HG02571 (cell line): ENCODE measurements at regions not wholly inside any gene's neighbourhood (a gene's known extent, or its start where the extent isn't known, plus 50 kb on each side); places are given as distances from the start of the nearest gene placed in this dataset.
"Not testable (repeated sequence)": the region's sequence is repeated elsewhere in the genome, so short reads cannot be mapped to it uniquely, and the experiment has no call there.

Source experiments
- ATAC-seq: cut with Tn5 transposase; IDR thresholded peaks from one replicate; pipeline ENCODE4 v1.9.1; 2021; ENCODE audit warnings: mild to moderate bottlenecking, moderate library complexity; ENCODE audit not compliant: unreplicated experiment

DNA sequence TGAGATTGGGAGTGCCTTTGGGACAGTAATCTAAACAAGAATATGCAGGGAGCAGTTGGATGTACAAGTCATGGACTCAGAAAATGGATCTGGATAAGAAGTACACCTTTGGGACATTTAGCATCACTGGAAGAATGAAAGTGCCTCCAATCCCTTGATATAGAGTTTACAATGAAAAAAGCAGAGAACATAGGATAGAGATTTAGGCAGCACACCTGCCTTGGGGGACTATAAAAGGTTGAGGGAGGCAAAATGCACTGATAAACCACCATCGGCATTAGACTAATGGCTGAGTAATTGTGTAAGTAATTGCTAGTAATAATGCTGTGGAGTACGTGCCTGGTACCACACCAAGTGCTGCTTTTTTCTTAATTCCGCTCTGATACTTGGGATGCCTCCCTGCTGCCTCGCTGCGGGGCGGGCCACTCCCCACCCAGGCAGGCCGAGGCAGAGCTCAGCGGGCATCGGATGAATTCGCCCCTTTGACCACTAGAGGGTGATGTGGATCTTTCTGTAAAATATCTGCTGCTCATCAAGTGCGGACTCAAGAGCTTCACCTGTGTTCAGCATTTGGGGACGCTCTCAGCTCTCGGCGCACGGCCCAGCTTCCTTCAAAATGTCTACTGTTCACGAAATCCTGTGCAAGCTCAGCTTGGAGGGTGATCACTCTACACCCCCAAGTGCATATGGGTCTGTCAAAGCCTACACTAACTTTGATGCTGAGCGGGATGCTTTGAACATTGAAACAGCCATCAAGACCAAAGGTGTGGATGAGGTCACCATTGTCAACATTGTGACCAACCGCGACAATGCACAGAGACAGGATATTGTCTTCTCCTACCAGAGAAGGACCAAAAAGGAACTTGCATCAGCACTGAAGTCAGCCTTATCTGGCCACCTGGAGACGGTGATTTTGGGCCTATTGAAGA lies 99.9 kb downstream of the ANKRD18B start:
- ATAC-seq: no peak

DNA sequence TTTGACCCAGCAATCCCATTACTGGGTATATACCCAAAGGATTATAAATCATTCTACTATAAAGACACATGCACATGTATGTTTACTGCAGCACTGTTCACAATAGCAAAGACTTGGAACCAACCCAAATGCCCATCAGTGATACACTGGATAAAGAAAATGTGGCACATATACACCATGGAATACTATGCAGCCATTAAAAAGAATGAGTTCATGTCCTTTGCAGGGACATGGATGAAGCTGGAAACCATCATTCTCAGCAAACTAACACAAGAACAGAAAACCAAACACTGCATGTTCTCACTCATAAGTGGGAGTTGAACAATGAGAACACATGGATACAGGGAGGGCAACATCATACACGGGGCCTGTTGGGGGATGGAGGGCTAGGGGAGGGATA lies 104.3 kb downstream of the ANKRD18B start:
- ATAC-seq: not testable (repeated sequence)

DNA sequence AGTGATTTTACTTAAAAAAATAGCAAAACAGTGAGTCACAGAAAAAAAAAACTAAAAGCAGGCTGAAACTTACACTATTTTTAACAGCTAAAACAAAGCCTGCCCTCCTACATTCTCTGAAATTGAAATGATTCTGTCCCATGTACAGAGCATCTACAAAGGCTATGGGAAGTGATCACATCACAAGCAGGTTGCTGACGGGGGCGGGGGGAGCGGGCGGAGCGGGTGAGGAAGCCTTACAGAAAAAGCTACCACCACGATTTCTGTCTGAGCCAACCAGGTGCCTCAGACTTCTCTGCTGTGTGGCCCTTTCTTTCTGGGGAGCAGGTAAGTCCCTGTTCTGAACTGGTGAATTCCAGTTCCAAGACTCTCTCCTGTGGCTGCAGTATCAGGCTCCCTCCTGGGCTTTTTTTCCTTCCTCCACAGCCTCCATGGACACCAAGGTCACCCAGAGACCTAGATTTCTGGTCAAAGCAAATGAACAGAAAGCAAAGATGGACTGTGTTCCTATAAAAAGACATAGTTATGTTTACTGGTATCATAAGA lies 104.9 kb downstream of the ANKRD18B start:
- ATAC-seq: no peak

DNA sequence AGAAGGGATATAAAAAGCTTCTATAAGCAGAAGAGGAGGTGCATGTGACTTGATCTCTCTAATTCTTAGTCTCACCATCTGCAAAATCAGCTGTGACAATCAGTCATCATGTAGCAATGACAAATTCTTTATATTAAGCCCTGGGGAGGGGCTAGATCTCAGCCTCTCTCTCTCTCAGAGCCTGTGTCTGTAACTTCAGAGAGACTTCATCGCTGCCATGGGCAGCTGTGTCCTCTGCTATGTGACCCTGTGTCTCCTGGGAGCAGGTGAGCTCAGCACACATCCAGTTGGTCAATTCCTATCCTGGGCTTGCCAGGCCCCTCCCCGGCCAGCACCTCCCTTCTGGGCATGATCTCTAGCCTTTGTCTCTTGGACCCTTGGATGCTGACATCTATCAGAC lies 109.6 kb downstream of the ANKRD18B start:
- no peak for ATAC-seq

DNA sequence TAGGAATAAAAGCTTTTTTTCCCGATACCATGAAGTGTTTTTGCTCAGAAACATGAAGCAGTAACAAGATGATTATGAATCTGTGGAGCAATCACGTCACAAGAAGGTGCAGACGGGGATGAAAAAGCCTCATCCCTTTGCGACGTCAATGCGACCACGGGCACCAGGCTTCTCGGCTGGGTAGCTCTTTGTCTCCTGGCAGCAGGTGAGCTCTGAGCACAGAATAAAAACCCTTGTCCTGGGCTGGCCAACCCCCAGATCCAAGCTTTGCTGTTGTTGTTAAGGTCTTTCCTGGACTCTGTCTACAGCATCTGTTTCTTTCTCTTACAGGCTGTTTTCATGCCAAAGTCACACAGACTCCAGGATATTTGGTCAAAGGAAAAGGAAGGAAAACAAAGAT lies 113.8 kb downstream of the ANKRD18B start:
- ATAC-seq: no peak

DNA sequence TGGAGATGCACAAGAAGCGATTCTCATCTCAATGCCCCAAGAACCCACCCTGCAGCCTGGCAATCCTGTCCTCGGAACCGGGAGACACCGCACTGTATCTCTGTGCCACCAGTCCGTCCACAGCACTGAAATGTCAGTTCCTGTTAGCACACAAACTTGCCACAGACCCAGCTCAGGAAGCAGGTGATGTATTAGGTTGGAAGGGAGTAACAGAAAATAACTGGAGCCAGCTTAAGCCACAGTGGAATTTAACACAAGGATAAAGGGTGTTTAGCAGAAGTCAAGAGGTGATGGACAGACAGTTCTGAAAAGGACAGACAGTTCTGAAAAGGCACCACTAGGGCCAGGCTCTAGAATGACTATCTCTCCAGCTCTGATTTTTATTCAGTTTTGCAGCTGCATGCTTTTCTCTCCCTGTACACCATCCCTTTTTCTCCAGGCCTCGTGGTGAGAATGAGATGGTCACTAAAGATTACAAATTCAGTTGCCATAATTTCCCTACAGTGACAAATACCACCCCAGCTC lies 114.4 kb downstream of the ANKRD18B start:
- no peak for ATAC-seq

DNA sequence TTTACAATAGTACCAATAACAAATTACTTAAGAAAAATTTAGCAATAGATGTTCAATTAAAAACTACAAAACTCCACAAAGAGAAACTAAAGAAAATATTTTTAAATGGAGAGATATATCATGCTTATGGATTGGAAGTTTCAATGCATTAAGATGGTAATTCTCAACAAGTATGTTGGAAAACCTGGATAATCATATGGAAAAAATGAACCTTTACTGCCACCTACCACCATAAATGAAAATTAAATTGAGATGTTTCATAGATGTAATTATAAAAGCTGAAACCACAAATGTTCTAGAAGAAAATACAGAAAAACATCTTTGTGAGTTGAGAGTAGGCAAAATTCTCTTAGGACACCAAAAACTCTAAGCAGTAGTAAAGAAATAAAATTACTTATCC lies 121.7 kb downstream of the ANKRD18B start:
- ATAC-seq: no peak

DNA sequence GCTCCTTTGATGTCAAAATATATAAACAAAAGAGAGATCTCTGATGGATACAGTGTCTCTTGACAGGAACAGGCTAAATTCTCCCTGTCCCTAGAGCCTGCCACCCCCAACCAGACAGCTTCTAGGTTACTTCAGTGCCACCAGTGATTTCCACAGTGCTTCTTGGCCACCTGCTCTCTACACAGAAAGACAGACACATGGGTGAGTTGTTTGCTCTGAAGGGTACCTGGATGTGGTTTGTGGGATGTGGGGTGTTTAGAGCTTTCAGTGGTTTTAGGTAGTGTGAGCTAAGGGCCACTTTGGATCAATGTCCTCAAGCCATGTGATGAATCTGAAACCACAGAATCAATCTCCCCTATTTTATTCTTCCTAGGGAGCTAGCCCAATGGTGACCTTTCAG lies 125.4 kb downstream of the ANKRD18B start:
- no peak for ATAC-seq

DNA sequence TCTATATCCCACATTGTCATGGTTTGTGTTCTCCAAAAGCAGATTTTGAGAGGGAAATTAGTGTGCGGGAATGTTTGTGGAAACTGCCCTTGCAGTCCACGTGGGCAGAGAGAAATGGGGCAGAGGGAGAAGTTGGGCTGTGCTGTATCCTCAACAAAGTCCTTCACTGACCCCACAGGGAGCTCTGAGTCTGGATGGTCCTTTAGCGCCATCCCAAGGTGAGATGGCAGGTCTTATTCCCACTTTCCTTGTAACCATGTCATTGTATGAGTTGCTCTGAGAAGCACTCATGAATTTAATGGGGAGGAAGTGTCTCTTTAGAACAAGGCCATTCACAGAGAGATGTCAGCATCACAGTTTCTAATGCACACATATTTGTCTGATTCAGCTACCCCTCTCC lies 127.1 kb downstream of the ANKRD18B start:
- no peak for ATAC-seq

DNA sequence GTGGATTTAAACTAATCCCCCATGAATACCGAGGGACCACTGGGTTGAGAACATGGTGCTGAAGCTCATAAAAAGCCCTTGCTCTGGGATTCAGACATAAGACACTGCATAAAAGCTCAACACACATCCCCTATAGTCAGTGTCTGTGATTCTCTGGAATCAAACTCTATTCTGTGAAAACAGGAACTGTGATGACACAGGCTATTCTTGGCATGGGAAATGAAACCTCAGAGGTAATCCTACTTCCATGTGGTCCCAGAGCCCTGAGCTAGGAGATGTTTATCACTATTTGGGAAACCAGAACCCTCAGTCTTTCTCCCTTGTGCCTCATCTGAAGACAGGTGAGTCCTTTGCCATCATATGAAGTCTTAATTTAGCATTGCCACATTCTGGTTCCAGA lies 135.4 kb upstream of the PRSS3 start:
- ATAC-seq: no peak

DNA sequence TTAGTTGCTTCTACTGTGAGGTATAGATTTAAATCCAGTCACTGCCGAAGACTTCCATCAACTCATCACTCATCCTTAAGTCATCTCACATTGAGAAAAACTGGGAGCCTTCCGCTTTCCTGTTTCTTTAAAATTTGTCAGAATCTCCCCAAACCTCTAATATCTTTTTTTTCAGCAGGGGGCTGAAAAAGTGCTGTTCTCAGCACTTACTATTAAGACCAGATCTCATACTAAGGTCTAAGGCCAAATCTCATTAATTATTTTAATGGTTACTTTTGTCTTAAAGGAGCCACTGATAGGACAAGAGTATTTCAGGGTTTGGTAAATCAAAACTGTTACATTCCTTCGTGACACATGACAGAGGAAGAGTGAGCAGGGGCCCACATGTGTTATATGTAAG lies 134.6 kb upstream of the PRSS3 start:
- no peak for ATAC-seq

DNA sequence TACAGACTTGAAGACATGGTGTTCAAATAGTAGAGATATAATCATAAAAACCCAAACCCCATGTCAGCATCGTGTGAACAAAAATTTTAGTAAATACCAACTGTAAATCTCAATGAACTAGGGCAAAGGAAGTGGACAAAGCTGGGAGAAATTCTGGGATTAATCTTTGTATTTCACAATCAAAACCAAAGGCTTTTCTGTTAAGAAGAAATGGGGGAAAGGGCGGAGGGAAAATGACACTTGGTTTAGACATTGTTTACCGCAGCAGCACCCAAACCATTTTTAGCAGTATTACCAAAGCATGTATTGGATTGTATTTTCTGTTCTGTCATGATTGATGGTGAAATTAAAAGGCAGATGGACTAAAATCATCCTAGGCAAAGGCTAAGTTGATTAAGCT lies 134.2 kb upstream of the PRSS3 start:
- ATAC-seq: no peak

DNA sequence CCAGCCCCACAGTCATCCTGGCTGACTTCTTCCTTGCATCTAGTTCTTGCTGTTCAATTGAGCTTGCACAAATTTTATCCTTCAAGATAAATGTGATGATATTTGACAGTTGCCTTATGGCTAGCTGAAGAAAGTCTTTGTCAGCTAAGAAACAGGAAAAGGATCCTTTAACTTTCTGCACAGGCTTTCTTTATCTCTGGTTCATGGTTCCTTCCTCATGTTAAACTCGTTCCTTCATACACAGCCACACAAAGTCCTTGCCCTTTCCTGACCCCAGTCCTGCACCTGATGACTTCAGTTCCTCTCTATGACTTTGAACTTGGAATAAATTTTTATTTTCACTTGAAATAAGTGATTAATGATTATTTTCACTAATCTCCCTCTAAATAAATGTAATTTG lies 132.5 kb upstream of the PRSS3 start:
- ATAC-seq: no peak

DNA sequence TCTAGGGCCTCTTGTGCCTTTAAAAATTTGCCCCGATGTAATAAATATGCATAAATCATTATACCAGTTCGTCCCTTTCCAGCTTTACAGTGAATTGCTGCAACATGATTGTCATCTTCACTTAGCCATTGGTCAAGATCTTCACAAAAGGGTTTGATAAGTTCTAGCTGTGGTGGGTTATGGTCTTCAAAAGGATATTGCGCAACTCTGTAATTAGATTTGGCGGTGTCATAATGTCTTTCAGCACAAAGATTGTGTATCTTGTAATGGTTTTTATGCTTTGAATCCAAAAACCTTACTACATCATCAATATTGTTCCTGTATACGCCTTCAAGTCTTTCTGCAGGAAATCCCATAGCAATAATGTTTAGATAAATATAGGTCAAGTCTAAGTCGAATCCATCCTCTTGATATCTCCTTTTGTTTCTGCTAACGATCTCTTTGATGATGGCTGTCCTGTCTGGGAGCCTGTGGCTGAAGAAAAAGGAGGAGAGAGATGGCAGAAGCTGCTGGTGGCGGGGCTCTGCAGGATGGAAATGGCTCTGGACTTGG lies 119.1 kb upstream of the PRSS3 start:
- not testable (repeated sequence) for ATAC-seq

DNA sequence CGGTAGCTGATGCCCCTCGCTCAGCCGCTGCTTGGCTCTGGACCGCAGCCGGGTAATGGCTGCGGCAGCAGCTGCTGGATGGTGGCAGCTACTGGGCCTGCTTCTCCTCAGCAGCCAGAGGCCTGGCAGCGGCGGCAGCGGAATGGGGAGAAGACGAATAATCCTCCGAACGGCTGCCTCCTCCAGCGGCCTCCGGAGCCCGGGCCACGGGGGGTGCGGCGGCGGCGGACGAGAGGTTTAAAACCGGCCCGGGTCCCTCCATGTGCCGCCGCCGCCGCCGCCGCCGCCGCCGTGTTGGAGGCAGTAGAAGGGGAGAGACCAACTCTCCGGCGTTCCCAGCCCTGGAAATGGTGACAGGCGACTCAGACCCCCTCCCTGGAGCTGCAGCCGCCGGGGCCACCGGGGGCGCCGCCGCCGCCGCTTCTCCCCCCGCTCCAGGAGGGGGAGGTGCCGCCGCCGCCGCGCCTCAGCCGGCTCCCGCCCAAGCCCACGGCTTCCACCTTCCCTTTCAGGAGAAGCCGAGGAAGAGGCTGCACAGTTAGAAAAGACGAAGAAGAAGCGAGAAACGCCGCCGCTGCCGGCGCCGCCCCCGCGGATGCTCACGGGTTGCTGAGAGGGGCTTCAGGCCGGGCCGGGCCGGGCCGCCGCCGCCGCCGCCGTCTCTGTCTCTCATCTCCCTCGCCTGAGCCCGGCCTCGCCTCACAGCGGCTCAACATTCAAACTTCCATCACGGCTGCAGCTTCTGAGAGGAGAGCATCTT lies 118.4 kb upstream of the PRSS3 start:
- peak; percentile 45 for ATAC-seq

DNA sequence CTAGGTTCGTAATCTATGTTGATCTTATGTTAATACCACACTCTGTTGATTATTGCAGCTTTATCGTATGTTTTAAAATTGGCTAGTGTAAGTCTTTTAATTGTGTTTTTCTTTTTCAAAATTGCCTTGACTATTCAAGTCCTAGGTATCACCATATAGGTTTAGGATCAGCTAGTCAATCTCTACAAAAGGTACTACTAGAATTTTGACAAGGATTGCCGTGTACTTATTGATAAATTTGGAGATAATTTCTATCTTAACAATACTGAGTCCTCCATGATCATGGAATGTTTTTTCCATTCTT lies 117.9 kb upstream of the PRSS3 start:
- no peak for ATAC-seq

DNA sequence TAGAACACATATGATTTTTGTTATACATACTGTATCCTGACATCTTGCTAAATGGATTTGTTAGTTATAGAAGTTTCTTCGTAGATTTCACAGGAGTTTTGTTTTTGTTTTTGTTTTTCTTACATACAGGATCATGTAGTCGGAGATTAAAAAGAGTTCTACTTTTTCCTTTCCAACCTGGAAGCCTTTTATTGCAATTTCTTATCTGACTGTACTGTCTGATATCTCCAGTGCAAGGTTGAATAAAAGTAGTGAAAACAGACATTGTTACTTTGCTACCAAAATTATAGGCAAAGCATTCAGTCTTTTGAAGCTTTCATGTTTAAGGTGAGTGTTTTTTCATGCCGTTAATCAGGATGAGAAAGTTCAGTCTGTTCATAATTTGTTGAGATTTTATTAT lies 117.4 kb upstream of the PRSS3 start:
- ATAC-seq: no peak

DNA sequence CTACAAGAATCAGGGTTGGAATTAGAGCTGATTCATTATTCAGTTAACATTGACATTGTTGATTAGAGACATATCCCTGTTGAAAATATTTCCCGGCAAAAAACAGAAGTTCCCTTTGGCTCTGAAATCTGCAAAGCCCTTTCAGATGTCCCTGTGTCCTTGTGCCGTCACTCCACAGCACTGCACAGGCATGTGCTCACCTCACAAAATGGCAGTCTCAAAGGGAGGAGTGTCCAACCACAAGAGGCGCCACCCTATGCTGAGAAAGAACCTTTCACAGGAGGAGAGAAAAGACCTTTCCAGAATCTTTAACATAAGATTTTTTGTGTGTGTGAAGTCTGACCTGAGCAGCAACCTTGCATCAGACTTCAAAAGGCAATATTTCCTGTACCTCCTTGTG lies 112.8 kb upstream of the PRSS3 start:
- no peak for ATAC-seq

DNA sequence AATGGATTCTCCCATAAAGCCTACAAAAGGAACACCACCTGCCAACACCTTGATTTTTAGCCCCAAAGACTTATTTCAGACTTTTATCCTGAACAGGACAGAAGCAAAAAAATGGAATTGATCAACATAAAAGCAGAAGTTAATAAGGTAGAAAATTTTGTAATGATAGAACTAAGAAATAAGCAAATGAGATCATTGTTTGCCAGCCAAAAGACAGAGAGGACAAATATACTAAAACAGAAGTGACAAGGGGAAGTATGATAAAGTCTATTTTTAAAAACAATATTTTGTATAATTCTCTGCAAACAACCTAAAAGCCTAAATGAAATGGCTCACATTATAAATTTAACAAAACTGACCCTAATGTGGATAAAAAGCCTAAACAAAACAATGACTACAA lies 110.5 kb upstream of the PRSS3 start:
- no peak for ATAC-seq

DNA sequence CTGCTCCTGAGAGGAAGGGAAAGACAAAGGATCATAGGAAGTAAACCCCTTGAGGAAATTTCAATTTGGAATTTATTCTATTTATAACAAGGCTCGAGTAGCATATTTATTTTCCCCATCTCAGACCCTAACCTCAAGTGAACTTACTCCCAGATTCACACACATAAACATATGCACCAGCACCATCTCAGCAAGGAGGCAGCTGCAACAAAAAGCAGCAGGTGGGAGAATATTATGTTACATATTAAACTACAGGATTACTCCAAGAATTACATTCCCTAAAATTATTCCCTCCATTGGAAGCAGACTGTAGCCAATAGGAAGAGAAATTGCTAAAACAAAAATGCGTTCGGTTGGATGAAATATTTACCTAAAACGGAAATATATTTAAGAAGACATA lies 108.4 kb upstream of the PRSS3 start:
- ATAC-seq: no peak

DNA sequence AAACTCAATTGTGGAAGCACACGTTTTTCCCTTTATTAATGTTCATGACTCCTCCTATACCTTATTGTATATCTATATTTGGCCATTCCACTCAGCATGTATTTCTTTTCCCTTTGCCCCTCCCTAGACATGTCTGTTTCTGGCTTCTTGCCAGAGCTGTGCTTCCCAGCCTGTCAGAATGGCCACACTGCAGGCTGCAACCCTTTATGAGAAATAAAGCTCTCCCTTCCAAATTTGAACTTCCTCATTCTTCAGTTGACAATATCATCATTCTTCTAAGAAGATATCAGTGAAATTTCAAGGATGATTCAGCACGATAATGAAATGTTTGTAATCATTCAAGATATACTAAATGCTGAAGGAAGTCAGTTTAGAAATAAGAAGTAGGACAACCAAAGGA lies 107.6 kb upstream of the PRSS3 start:
- ATAC-seq: no peak
